DMS53 treated with DMSO at 0.1 percent for 48 hours (cell line): ENCODE measurements at regions not wholly inside any gene's neighbourhood (a gene's known extent, or its start where the extent isn't known, plus 50 kb on each side); places are given as distances from the start of the nearest gene placed in this dataset.

ENCODE experiments used
- DNase-seq: peaks from one replicate; lab custom pipeline; 2025; ENCODE audit not compliant: unreplicated experiment; lab: John Stamatoyannopoulos, UW

DNA sequence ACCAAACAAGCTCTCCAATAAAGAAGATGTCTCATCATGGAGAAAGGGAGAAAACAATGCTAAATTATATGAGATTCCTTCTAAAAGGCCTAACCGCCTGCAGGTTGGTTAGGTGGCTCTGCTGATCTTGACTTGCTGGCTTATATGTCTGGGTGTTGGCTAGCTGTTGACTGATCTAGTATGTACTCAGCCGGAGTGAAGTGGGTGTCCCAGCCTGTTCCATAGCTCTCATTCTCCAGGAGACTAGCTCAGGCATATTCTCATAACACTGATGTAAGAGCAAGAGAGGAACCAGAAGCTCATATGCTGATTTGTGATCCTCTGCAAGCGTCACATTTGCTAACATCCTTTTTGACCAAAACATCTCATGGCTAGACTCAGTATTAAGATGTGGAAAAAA lies 473.0 kb downstream of the BMP2 start:
- peak; percentile 20 for DNase-seq

DNA sequence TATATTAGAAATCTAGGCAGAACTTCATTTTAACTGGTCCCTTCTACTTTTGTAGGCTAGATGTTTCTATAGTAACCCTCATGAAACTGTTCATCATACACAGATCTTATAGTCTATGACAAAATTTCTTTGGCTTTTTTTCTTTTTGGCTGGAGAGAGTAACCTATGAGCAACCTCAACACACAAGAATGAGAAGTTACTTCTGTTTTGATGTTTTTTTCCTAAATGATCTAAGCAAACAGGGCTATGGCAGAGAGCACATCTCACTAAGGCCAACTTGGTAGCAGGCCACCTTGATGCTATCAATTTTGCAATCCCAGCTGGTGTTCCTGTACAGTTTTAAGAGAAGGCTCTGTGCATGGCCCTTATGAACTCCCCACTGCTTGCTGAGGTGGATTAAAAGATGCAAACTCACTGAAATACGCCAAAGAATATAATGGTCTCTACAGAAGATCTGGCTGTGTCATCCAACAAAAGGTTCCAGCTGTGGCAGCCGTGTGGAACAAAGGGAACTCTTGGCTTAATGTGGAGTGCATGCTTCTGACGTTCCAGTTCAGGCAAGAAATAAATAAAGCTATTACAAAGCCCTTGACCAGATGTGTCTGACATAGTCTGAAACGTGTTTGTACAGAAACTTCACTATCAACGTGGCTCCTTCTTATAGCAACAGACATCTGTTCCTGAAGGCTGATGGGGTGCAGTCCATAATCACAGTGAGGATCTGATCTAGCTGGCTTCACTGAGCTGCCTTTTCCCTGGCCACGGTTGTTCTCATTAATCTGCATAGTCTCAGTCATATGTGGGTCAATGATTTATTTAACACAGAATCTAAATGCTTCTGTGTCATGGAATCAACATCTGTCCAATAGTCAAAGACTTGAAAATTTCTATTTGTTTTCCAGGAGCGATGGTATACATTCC lies 481.1 kb downstream of the BMP2 start:
- no peak for DNase-seq

DNA sequence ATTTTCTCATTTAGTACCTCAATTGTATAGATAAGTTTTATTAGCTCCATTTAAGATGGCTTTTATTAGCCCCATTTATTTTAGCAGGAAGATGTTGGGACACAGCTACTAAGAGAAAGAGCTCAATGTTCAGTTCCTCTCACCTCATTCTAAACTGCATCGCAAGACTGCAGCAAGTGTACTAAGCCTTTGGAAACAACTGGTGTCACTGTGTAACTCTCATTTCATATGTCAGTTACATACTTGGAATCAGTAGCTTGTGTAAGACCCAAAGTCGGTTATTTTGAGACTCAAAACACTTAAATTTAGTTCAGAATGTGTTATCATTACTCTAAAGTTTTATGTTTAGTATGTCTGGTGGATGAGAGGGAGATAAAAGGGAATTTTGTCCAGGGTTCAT lies 482.9 kb downstream of the BMP2 start:
- DNase-seq: no peak

DNA sequence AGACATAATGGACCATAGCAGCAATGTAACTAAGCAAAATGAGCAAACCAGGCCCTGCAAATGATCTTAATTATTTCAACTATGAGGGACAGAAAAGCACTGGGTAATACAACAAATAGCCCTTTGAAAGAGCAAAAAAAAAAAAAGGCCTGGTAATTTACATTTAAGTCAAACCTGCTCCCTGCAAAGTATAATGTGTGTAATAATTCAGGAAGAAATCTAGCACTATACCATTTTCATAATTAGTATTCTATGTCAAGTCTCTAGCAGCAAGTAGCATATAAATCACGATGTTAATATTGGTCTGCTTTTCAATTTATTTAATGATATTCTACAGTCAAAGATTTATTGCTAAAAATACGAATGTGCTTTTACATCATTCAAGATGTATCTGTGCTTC lies 489.6 kb downstream of the BMP2 start:
- DNase-seq: no peak

DNA sequence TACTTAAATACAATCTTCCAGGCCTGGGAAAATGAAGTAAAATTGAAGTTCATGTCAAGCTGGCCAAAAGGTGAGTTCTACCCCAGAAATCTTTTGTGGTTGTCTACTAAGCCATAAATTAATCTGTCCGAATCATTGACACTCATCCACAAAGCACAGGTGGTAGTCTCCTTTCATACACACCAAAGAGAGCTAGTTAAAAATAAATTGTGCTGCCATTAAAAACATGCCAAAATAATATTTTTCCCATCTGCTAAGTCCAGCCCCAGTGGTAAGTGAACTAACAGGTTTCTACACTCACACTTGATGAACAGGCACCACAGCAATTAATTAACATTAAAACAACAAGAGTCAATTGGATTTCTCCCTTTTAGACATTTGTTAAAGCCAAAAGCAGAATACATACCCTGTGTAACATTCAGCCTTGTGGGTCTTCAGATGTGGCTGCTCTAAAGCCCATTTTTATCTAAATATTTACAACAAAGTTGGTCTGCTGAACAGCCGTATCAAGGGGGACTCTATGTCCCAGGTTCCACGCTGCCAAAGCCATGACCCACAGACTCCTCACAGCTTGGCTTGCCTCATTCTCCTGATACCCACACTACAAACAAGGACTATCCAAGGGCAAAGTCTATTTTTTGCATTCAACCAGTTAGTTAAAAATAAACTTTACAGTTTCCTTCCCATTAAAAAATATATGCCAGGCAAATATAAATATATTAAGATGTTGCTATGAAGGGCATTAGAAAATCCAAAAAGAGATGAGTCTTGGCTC lies 490.4 kb downstream of the BMP2 start:
- DNase-seq: no peak

DNA sequence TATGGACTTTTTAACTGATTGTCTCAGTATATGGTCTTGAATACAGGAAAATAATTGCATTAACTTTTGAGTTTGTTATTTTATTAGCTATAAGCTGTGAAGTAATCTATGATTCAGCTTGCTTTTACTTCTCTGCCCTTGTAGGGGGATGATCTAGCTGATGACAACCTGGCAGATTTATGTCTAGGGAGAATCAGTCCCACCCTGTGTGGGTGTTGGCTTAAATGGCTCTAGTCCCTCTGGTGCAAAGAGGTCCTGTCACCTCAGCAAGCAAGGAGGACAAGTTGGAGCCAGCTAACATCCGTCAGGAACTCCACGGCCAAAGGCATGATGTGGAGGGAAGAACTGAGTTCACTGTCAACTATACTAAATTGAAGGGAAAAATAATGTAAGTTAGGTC lies 495.3 kb downstream of the BMP2 start:
- DNase-seq: no peak

DNA sequence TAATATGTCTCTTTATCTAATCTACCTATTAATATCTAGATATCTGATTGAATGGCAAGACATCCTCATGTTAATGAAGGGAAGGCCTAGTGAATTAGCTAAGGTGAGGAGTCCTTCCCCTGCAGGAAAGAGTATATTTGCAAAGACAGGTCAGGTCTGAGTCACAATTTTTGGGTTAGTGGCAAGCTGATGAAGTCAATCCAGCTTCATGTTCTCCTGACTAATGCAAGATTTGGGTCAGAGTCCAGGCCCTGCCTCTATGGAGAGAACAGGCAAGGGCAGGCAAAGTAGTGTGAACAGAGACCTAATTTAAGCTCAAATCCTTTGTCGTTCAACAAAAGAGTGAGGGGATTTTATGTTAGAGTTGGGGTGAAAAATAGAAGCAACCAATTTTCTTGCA lies 496.7 kb downstream of the BMP2 start:
- DNase-seq: no peak

DNA sequence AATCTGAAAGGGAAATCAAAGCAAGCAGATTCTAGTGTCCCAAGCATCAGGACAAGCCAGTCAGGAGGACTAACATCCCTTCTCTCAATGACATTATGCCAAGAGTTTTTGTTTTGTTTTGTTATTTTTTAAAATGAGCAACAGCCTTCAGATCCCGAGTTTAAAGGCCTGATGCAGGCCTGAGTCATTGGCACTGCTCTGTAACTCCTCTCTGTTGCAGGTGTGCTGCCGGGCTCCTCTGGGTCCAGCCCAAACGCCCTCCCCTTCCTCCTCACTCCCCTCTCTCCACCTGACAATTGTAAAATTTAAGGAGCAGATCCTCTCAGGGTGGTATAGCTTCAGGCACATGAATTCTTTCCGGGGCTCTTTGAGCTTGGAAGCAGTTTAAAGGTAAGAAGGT lies 502.0 kb downstream of the BMP2 start:
- DNase-seq: no peak

DNA sequence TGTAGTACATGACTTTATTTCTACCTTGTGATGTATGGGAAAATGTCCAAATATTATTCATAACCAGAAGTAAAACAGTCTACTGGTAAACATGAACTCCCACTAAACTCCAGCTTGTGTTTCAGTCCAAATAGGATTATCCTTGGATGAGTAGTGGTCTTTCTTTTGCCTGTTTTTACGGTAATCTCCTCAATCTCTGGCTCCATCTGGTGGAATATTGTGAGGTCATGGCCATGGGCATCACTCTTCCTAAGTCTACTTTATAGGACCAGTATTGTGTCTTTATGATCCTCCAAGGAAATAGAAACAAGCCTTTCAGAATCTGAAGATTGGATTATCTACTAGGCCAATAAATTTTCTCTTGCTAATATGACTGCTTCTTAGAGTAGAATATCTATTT lies 505.0 kb downstream of the BMP2 start:
- DNase-seq: peak; percentile 10

DNA sequence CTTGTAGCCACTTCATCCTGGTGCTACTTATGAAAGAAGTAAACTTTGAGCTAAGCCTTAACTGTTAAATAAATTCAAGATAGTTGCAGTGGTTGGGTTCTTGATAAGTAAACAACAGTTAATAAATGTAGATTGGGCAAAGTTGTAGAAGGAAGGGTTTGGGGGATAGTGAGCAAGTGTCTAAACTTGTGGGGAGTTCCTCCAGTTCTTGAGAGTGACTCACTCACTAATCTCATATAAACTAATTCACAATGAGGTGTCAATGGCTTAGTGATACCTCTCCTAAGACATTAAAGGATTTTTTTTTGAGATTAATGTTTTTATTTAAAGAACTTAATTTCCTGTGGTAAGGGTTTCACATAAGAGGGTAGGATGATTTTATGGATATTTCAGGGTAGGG lies 507.4 kb downstream of the BMP2 start:
- no peak for DNase-seq

DNA sequence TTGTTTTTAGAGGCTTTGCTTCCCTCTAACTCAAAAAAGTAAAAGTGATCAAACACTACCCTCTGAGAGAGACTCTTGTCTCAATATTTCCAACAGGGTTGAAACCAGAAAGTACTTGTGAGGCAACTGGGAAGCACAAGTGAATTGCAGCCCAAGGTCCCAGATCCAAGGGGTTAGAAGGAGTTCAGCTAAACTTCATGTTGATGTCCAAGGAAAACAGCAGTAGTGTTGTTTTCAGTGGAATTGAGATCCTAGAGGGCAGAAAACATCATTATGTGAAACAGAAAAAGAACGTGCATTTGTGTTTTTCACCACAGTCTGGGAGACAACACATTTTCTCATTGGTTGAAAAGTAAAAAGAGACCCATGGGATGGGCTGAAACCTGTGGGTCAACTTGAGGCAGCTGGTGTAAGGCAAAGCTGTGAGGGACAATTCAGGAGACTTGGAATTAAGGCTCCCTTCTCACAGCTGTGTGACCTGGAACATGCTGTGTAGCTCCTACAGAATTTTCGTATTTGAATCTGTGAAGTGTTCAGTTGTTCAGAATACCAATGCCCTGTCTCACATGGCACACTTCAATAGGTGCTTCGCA lies 508.3 kb downstream of the BMP2 start:
- no peak for DNase-seq

DNA sequence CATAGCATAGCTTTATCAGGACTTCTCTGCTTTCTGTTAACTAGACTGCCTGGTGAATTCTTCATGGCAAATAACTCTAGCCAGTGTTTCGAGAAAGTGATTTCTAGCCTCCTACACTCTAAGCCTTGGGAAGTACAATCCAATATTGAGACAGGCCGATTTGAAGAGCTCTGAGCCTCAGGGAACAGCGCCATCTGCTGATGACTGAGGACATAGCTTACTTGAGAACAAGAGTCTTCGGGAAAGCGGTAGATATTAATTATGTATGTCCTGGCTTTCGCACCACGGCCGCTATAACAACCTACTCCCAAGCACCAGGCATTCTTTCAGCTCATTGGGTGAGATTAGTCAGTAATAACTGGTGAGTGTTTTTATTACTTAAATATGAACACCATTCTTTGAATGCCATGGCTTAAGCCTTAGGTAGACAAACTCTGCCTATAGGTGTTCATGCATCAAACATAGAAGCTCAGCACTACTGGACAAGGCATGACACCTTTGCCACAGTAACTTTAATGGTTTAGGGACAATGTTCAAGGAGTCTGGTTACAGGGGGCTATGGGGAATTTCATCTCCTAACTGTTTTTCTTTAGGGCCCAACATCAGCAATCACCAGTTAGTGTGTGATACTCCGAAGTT lies 518.6 kb downstream of the BMP2 start:
- DNase-seq: peak; percentile 83

DNA sequence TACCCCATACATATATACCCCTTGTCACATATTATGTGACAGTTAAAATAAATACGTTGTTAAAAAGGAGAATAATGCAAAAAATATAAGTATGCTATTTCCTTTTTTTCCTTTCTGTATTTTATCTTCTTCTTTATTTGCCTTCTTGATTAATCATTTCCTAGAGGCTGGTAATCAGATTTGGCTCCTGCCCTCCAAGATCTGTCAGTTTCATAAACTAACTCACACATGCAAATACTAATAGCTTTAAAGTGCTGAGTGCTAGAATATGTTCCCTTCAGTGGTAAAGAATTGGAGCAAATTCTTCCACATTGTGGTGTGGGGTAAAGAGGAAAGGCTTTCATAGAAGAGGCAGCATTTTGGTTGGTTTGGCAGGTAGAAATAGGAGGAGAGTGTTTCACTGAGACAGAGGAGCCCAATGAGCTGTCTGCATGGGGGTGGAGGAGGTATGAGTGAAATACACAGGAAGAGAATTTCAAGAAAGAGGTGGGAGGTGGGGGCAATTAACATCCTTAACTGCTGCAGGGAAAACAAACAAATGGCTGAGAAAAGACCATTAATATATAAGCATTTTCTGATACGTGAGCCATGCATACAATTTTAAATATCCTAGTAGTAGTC lies 523.9 kb downstream of the BMP2 start:
- DNase-seq: no peak

DNA sequence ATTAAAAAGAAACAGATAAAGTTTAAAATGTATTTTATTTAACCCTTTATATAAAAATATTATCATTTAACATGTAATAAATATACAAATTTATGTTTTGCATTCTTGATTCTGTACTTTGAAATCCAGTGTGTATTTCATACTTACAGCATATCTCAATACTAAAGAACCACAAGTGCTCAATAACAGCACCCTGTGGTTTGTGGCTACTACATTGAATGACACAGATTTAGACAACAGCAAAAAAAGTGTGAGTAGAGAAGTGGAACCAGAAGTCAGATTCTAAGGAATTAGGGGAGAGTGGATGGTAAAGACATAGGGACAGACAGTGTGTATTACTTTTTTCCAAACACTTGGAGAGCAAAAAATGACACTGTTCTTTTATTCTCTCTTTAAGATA lies 524.5 kb downstream of the BMP2 start:
- no peak for DNase-seq

DNA sequence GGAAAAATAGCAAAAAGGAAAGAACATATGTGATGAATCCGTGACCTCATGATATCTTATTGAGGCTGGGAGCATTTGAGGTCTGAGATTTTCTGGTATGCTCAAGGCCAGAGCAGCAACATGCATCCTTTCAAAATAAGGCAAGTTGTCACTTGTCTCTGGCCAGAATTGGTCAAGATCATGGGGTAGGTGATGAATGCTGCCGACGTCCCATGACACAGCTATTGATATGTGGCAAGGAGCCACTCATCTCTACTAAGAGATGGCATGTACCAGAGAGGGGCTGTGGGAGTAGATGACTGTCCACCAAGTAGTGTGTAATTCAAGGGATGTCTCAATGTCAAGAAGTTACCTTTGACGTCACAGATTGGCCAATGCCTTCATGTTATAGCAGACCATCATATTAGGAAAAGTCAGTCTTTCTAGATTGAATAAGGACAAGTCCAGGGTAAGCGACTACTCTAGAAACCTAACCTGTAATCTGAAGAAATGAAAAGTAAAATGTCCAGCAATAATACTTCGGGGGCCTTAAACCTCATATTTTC lies 527.4 kb downstream of the BMP2 start:
- DNase-seq: no peak

DNA sequence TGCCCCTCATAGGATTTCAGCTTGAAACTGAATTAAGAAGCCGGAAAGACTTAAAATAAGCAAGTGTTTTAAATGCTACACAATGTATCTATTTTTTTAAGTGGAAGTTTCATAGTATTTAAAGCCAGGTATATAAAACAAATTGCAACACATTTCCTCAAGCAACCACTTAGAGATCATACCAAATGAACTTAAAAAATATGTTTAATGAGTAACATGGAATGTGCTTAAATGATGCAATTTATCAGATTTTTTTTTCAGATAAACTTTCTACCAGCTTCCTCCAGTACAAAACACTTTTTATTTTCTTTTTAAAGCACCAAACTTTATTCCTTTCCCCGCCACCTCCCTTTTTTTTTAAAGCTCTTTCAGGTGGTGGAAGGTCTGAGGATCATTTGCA lies 534.3 kb downstream of the BMP2 start:
- DNase-seq: no peak

DNA sequence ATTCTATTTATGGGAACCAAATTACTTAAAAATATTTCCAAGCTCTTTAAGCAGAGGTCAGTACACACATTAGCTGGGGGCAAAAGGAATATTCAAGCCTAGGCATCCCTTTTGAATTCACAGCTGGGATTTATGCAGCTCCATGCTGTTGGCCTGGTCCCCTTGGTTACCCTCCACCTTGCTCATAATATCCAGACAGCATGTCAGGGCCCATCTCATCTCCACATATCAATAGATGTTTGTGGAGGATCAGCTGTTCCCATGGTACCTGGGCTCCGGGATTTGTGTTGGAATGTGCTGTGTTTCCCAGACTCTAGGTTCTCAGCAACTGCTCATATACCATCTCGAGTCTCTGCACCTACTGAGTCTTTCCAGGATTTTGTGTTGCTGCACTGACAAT lies 534.8 kb downstream of the BMP2 start:
- no peak for DNase-seq

DNA sequence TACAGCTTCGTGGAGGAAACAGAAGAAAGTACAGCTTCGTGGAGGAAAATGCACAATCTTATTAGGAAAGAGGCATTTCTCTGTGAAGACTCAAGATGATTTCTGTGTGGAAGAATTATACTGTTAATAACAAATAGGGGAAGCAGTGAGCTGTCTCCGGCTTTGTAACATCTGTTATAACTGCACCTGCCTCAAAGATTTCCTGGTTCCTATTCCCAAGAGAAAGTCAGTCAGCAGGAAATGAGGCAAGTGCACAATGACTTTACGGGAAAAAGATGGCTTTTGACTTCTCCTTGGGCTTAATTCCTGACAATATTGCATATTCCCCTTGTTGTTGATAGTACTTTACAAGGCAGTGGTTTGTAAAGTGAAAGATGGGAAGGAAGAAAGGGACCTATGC lies 538.5 kb downstream of the BMP2 start:
- DNase-seq: no peak

DNA sequence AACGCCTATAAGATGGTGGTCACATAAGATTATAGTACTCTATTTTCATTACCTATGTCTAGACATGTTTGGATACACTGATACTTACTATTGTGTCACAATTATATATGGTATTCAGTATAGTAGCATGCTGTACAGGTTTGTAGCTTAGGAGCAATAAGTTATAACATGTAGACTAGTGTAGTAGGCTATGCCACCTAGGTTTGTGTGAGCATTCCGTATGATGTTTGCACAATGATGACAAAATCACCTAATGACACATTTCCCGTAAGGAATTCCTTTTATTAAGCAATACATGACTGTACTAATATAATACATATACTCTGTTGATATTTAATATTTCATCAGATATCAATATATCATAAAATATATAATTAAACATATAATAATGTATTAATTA lies 540.7 kb downstream of the BMP2 start:
- no peak for DNase-seq

DNA sequence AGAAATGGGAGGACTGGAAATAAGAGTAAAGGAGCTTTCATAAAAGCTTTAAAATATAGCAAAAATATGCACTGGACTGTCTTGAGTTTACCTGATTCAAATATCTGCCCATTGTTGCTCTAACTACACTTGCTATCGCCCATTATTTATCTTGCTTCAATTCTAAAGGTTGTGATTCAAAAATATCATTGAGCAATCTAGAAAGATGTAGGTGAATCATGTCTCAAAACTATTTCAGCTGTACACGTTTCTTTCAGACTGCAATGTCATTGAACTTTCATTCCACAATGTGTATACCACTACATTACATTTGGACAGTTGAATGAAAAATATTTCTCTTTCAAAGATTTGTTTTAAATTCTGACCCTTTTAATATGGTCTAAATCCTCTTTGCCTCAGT lies 545.6 kb downstream of the BMP2 start:
- DNase-seq: no peak

DNA sequence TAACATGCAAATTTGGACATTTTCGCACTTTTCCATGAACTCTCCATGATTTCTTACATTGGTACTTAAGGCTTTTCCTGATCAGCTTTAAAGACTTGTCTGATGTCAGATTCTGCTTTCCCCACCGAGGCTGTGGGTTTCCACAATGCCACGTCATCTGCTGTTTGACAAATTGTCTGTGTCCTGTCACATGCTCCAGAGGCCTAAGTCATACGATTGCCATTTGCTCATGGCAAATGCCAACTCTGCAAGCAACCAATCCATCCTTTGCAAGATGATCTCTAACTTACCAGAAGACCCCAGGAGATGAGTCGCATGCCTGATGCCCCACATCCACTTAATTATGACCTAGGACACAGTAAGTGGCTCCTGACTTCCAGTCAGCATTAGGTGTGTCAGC lies 556.5 kb downstream of the BMP2 start:
- no peak for DNase-seq
